ENCODE measurements at regions not wholly inside any gene's neighbourhood (a gene's known extent, or its start where the extent isn't known, plus 50 kb on each side); places are given as distances from the start of the nearest gene placed in this dataset.

DNA sequence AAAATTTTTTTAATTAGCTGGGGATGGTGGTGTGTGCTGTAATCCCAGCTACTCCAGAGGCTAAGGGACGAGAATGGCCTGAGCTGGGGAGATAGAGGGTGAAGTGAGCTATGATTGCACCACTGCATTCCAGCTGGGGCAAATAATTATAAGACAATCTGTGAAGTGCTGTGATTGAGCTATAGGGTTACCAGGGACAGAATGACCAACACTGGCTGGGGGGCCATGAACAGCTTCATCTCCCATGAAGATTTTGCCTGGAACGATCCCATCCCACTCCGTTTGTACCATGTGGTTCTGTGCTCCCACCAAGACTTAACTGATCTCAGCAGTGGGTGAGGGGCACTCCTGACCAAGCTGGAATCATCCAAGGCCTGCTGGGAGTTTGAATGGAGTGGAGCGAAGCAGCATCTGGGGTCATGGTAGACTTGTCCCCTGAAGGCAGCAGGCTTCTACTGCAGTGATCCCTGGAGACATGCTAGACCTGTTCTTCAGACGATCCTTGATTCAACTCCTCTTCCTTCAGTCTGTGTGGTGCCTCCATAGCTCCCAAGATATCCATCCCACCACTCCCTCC lies 53.6 kb upstream of the CTPS1 start:
- ChIA-PET CTCF (interaction anchor here (0.9 to 1.4 kb wide), 4 partner anchors 14 to 64 kb away, joined by 3 to 7 read pairs (median 4); partner anchors contain the start of gene CITED4), POLR2A (interaction anchor here (1.3 kb wide), 1 partner anchor 23 kb away, joined by 3 read pairs; no protein-coding TSS in a partner anchor)
- H3K27me3 ChIP-seq (ENCODE audit: control insufficient read depth in 2 of 2, insufficient read depth in 2 of 2, low read length in 2 of 2): peaks cover 2% of the 10 kb centered on the region in 2 experiments
- no peaks in the 10 kb centered on the region for H4K20me1 ChIP-seq (replicated peaks; ENCODE audit: control insufficient read depth, extremely low read depth, insufficient read depth, low read length)
- H3K9me3 ChIP-seq (replicated peaks; ENCODE audit: control insufficient read depth, insufficient read depth, low read length): no peaks in the 10 kb centered on the region
- H3K4me2 ChIP-seq (ENCODE audit: insufficient read depth, low read length): no peak overlapping the region
- no peak overlapping the region for H2AFZ ChIP-seq (ENCODE audit: low read depth, low read length)
- H3K9ac ChIP-seq (replicated peaks; ENCODE audit: extremely low read depth, insufficient read depth, low read length): no peak overlapping the region
- intact Hi-C loops (cut with micrococcal nuclease) (no loop called here), dilution Hi-C loops (cut with MboI; ENCODE audit: extremely low pct_ligation_motif_present, low sequenced_read_pairs) (no loop called here)
- no TSS peak for BruUV-seq (replicated peaks)
- H3K79me2 ChIP-seq (ENCODE audit: control insufficient read depth, insufficient read depth, low read length): no peaks in the 10 kb centered on the region
- H3K4me3 ChIP-seq (replicated peaks in 1 of 3; ENCODE audit: insufficient read depth in 1 of 3, low read depth in 1 of 3, low read length in 3 of 3): no peak overlapping the region
- no peak overlapping the region for H3K27ac ChIP-seq (ENCODE audit: insufficient read depth, low read depth, low read length)
- no peaks in the 10 kb centered on the region for H3K36me3 ChIP-seq (ENCODE audit: control insufficient read depth in 2 of 2, extremely low read depth in 1 of 2, insufficient read depth in 2 of 2, low read length in 2 of 2)
- FAIRE-seq (no peak), DNase-seq (ENCODE audit: low read depth, low spot score) (no peak)
- no peaks in the 10 kb centered on the region for H3K9me1 ChIP-seq (replicated peaks; ENCODE audit: control insufficient read depth, extremely low read depth, insufficient read depth, low read length)
- TF ChIP-seq, protein P1, sequence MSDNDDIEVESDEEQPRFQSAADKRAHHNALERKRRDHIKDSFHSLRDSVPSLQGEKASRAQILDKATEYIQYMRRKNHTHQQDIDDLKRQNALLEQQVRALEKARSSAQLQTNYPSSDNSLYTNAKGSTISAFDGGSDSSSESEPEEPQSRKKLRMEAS (IDR thresholded peaks at IDR 0.05; ENCODE audit: insufficient read depth, insufficient read length): no peak
- TF ChIP-seq MYC (IDR thresholded peaks at IDR 0.05; ENCODE audit: low read depth, low read length) (no peak), POLR2AphosphoS5 (IDR thresholded peaks at IDR 0.05; ENCODE audit: insufficient read depth, low read depth, low read length) (no peak), POLR2A (IDR thresholded peaks at IDR 0.05; ENCODE audit: low read depth, low read length) (no peak), GATA2 (IDR thresholded peaks at IDR 0.05; ENCODE audit: insufficient read depth, insufficient read length, low read depth, low read length) (no peak), FOS (IDR thresholded peaks at IDR 0.05; ENCODE audit: borderline replicate concordance, insufficient read depth, low read length) (no peak), JUN (IDR thresholded peaks at IDR 0.05; ENCODE audit: borderline replicate concordance, insufficient read depth, insufficient read length, low read depth) (no peak), EZH2 (IDR thresholded peaks at IDR 0.05; ENCODE audit: borderline replicate concordance, low read depth, low read length, severe bottlenecking) (no peak)
- TF ChIP-seq, protein P2, sequence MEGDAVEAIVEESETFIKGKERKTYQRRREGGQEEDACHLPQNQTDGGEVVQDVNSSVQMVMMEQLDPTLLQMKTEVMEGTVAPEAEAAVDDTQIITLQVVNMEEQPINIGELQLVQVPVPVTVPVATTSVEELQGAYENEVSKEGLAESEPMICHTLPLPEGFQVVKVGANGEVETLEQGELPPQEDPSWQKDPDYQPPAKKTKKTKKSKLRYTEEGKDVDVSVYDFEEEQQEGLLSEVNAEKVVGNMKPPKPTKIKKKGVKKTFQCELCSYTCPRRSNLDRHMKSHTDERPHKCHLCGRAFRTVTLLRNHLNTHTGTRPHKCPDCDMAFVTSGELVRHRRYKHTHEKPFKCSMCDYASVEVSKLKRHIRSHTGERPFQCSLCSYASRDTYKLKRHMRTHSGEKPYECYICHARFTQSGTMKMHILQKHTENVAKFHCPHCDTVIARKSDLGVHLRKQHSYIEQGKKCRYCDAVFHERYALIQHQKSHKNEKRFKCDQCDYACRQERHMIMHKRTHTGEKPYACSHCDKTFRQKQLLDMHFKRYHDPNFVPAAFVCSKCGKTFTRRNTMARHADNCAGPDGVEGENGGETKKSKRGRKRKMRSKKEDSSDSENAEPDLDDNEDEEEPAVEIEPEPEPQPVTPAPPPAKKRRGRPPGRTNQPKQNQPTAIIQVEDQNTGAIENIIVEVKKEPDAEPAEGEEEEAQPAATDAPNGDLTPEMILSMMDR (IDR thresholded peaks at IDR 0.05; ENCODE audit: extremely low read depth in 1 of 2, insufficient read depth in 1 of 2, low read depth in 1 of 2, low read length in 2 of 2): no peak
- no peaks in the 10 kb centered on the region for H3K4me1 ChIP-seq (ENCODE audit: control insufficient read depth, extremely low read depth, insufficient read depth, low read length)
